GM06990 (cell line): ENCODE measurements at regions not wholly inside any gene's neighbourhood (a gene's known extent, or its start where the extent isn't known, plus 50 kb on each side); places are given as distances from the start of the nearest gene placed in this dataset.
A peak's percentile ranks its signal among the peaks of the same experiment; 100 is the strongest.

ENCODE experiments used
- DNase-seq: peaks from one replicate; pipeline ENCODE4 v3.0.0-alpha.2; 2011; ENCODE audit not compliant: insufficient read length; ENCODE audit errors: extremely low read depth
- H3K27me3 ChIP-seq: replicated peaks from 2 replicates; pipeline ENCODE4 v1.6.0; 2011; ENCODE audit warnings: low read length; ENCODE audit not compliant: control insufficient read depth, insufficient read depth
- H3K36me3 ChIP-seq: 2 replicates; pipeline ENCODE4 v1.5.1; 2011; ENCODE audit warnings: low read length; ENCODE audit not compliant: control insufficient read depth, insufficient read depth
- H3K4me3 ChIP-seq: replicated peaks from 2 replicates; pipeline ENCODE4 v1.5.1; 2011; ENCODE audit warnings: low read depth, mild to moderate bottlenecking, control low read depth, low read length
- CTCF ChIP-seq: IDR thresholded peaks from 2 replicates; pipeline ENCODE4 v1.5.1; 2011; ENCODE audit warnings: low read length, control low read depth, mild to moderate bottlenecking, inconsistent platforms; ENCODE audit not compliant: insufficient read depth, poor library complexity, severe bottlenecking

DNA sequence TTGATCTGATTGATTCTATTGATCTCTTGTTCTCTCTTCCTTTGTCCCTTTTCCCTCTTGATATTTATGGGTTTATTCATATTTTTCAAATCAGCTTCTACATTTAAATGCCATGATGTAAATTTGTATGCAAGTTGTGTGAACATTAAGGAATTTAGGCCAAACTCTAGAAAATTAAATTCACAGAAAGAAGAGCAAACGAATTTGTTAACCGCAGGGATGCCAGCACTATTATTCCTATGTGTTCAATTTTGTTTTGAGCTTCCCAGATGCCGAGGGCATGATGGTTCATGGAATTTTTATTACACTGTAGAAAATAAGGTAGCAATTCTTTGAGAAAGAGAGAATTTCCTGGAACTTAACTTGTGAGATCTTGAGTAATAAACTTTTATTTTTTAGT lies 220.9 kb downstream of the BUB3 start:
- Histone ChIP-seq H3K36me3 (no peaks in the 10 kb centered on the region), H3K4me3 (no peak overlapping the region), H3K27me3 (no peaks in the 10 kb centered on the region)
- no peak for TF ChIP-seq CTCF
- no peak for DNase-seq

DNA sequence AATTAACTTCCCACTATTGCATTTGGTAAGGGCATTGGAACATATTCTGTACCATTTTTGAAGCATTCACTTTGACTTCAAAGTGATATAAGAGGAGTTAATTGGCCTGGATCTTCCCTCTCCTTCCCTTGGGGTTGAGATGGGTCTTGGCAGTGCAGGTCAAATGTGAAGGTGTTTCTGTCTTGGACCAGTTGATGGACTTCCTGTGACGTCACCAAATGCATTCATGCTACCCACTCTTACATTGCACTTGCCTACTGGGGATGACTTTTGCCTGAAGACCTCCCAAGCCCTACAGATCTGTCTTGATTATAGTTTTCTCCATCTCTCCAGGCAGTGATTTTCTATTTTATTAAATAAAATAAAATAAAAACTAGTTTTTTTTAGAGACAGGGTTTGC lies 221.5 kb downstream of the BUB3 start:
- Histone ChIP-seq H3K27me3 (no peaks in the 10 kb centered on the region), H3K4me3 (no peak overlapping the region), H3K36me3 (no peaks in the 10 kb centered on the region)
- DNase-seq: no peak
- TF ChIP-seq CTCF: no peak

DNA sequence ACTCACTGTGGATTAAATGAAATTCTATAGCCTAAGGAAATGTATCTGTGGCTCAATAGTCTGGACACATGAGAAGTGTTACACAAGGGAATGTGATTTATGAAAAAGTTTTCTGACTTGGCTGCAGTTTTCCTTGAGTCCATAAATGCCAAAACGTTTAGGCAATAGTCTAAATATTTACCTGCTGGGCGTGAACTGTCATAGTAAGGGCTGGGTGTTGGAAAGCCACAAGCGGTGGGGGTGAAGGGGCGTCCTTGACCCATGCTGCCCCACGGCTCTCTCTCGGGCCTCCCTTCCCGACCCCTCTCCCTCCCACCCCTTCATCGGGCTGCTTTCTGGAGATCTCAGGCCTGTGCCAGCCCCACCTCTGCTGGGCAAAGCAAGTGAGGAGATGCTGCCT lies 223.7 kb downstream of the BUB3 start:
- no peaks in the 10 kb centered on the region for H3K27me3 ChIP-seq
- H3K36me3 ChIP-seq: no peaks in the 10 kb centered on the region
- H3K4me3 ChIP-seq: no peak overlapping the region
- DNase-seq: no peak
- TF ChIP-seq CTCF: no peak

DNA sequence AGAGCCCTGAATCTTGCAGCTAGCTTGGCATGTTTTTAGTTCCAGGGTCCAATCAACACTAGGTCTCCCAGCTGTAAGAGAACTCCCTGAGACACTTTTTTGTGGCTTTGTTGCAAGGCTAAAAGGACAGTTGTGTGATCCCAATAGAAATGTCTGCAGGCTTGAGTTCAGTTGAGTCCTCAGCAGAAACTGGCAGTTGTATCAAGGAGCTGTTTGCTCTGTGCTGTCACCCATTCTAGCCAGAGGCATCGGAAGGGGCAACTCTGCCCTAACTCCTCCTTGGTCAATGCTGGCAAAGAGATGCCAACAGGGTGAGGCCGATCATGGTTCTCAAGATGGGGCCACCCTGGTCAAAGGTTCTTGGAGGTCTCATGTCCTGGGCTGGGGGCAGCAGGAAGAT lies 224.1 kb downstream of the BUB3 start:
- no peak overlapping the region for H3K4me3 ChIP-seq
- TF ChIP-seq CTCF: no peak

DNA sequence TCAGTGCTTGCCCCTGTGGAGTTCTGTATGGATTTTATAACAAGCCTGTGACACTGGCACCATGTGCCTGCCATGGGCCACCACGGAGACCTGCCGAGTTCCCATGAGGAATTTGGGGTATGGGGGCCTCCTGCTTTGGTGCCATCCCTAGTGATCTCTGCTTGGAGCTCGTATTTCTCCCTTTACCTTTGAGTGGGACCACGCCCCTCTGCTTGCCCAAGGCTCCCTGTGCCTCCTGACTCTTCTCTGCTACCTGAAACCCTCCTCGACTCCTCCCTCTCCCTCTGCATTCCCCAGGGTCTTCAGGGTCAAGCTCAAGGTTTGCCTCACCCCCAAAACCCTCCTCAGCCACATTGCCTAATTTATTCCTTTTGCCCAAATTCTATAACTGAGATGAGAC lies 225.0 kb downstream of the BUB3 start:
- no peak for TF ChIP-seq CTCF
- DNase-seq: no peak
- Histone ChIP-seq H3K36me3 (no peaks in the 10 kb centered on the region), H3K27me3 (no peaks in the 10 kb centered on the region), H3K4me3 (no peak overlapping the region)

More for the DNA sequence above, 224.1 kb downstream of the BUB3 start:
- no peak for DNase-seq
- Histone ChIP-seq H3K27me3 (no peaks in the 10 kb centered on the region), H3K36me3 (no peaks in the 10 kb centered on the region)

- DNase-seq: no peak
- TF ChIP-seq CTCF: peak; percentile 42
- Histone ChIP-seq H3K27me3 (no peaks in the 10 kb centered on the region), H3K4me3 (no peak overlapping the region), H3K36me3 (no peaks in the 10 kb centered on the region)
Observed at GRCh38 chr10:123380491-123381085, 226.4 kb downstream of the BUB3 start.
